ENCODE measurements at regions not wholly inside any gene's neighbourhood (a gene's known extent, or its start where the extent isn't known, plus 50 kb on each side); places are given as distances from the start of the nearest gene placed in this dataset.

DNA sequence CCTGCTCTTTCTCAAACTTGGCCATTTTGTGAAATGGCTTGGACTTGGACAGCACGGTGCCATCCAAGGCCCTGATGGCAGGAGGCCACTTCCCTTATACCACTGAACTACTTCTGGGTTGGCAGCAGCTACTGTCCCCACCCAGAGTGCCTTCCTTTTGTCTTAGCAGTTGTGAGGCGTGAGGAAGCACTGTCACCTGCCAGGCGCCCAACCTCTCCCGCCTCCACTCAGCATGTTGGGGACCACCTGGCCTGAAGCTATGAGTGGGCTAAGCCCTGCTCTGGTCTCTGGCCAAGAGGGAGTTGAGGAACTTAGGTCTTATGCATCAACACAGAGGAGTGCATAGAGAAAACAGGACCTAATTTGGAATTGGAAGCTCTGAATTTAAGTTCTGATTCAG, 276.0 kb downstream of the ENC1 start:
- Histone ChIP-seq H2AFZ (ENCODE audit: low read length) (no peak overlapping the region), H3K4me2 (ENCODE audit: low read depth, low read length, poor library complexity, severe bottlenecking) (no peak overlapping the region)

DNA sequence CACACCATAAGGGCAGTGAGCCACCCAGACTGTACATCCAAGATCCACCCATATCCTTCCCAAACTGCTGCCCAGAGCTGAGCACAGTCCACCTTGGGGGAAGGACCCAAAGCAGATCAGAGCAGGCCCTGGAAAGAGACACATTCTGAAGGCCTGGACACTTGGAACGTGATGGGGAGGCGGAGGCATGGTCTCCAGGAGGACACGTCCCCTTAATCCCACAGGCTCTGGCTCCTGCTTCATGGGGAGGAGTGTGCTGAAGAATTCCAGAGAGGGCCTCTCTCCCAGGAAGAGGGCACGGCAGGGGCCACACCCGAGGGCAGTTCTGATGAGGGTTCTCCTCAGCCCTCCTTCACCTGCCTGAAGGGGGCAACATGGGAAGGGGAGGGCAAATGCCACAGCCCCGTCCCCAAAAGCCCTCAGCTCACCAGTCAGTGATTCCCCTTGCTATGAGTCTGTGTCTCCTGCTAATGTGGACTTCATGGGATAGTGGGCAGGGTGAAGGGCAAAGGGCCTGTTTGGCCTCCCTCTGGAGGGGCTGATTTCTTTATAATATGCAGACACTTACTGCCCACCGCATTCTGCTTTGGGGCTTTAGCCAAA, 276.8 kb downstream of the ENC1 start:
- Histone ChIP-seq H3K9ac (ENCODE audit: low read depth, low read length, poor library complexity, severe bottlenecking) (no peak overlapping the region), H3K9me3 (ENCODE audit: insufficient read depth, low read depth, low read length) (no peaks in the 10 kb centered on the region)

More for the DNA sequence above, 276.0 kb downstream of the ENC1 start:
- TF ChIP-seq, protein P1, sequence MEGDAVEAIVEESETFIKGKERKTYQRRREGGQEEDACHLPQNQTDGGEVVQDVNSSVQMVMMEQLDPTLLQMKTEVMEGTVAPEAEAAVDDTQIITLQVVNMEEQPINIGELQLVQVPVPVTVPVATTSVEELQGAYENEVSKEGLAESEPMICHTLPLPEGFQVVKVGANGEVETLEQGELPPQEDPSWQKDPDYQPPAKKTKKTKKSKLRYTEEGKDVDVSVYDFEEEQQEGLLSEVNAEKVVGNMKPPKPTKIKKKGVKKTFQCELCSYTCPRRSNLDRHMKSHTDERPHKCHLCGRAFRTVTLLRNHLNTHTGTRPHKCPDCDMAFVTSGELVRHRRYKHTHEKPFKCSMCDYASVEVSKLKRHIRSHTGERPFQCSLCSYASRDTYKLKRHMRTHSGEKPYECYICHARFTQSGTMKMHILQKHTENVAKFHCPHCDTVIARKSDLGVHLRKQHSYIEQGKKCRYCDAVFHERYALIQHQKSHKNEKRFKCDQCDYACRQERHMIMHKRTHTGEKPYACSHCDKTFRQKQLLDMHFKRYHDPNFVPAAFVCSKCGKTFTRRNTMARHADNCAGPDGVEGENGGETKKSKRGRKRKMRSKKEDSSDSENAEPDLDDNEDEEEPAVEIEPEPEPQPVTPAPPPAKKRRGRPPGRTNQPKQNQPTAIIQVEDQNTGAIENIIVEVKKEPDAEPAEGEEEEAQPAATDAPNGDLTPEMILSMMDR (conservative IDR thresholded peaks at IDR 0.05; ENCODE audit: low read length): no peak
- TF ChIP-seq EZH2phosphoT487 (IDR thresholded peaks at IDR 0.05; ENCODE audit: borderline replicate concordance): no peak
- Histone ChIP-seq H4K20me1 (ENCODE audit: insufficient read depth, low read length, poor library complexity, severe bottlenecking) (no peaks in the 10 kb centered on the region), H3K27me3 (ENCODE audit: insufficient read depth, low read length, poor library complexity, severe bottlenecking) (no peaks in the 10 kb centered on the region), H3K4me1 (ENCODE audit: insufficient read depth, low read length, poor library complexity, severe bottlenecking) (no peaks in the 10 kb centered on the region), H3K9ac (ENCODE audit: low read depth, low read length, poor library complexity, severe bottlenecking) (no peak overlapping the region), H3K9me2 (replicated peaks; ENCODE audit: low read depth, low read length) (no peaks in the 10 kb centered on the region), H3F3A (ENCODE audit: low read depth) (no peaks in the 10 kb centered on the region), H3K79me2 (ENCODE audit: insufficient read depth, low read length) (no peaks in the 10 kb centered on the region), H3K4me3 (ENCODE audit: low read length, poor library complexity, severe bottlenecking) (no peak overlapping the region), H3K36me3 (ENCODE audit: insufficient read depth, low read length) (no peaks in the 10 kb centered on the region), H3K9me3 (ENCODE audit: insufficient read depth, low read depth, low read length) (no peaks in the 10 kb centered on the region)

DNA sequence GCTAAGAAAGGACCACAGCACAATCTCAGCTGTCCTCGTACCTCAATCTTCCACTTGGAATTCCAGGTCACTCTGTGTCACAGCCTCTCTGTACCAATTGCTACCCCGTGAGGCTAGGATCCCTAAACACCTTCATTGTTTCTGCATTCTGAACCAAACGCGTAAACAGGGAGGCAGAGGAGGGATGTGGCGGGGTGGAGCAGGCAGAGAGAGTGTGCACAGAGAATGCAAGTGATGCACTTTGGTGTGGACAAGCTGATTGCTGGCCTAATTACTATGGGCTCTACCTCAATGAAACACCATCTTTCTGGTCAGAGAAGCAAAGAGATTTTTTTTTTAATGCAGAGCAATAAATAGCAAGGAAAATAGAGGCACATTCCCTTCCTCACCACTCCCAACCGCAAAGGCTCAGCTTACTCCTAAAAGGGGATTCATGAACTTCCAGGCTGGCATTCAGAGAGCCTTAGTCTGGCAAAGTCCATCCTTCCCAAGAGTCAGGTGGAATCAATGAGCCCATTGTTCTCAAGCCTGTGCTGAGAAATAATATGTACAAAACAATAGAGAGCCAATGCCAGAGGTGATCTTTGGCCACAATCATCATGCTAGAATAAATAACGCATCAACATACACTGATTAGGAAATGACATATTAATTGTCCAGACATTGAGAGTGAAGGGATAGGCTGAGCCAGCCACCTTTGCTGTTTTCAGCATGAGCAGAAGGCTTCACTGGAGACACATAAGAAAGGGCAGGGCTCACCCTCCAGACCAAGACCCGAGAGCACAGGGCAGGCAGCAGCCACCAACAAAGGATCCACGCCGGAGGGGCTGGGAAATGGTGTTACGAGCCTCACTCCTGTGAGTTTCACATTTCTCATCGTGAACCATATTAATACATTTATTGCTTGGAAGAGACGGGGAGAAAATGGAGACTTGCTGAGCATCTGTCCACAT, 278.8 kb downstream of the ENC1 start:
- H3K79me2 ChIP-seq (ENCODE audit: insufficient read depth, low read length): no peaks in the 10 kb centered on the region
- H3K4me1 ChIP-seq (ENCODE audit: insufficient read depth, low read length, poor library complexity, severe bottlenecking): no peaks in the 10 kb centered on the region
- no peaks in the 10 kb centered on the region for H3K9me2 ChIP-seq (replicated peaks; ENCODE audit: low read depth, low read length)
- no peak overlapping the region for H3K4me2 ChIP-seq (ENCODE audit: low read depth, low read length, poor library complexity, severe bottlenecking)
- no peaks in the 10 kb centered on the region for H4K20me1 ChIP-seq (ENCODE audit: insufficient read depth, low read length, poor library complexity, severe bottlenecking)
- TF ChIP-seq EZH2phosphoT487 (IDR thresholded peaks at IDR 0.05; ENCODE audit: borderline replicate concordance): no peak
- TF ChIP-seq, protein P1 (conservative IDR thresholded peaks at IDR 0.05; ENCODE audit: low read length): no peak
- no peaks in the 10 kb centered on the region for H3K27me3 ChIP-seq (ENCODE audit: insufficient read depth, low read length, poor library complexity, severe bottlenecking)
- no peak overlapping the region for H3K4me3 ChIP-seq (ENCODE audit: low read length, poor library complexity, severe bottlenecking)
- no peaks in the 10 kb centered on the region for H3K36me3 ChIP-seq (ENCODE audit: insufficient read depth, low read length)
- H3F3A ChIP-seq (ENCODE audit: low read depth): no peaks in the 10 kb centered on the region
- no peaks in the 10 kb centered on the region for H3K9me3 ChIP-seq (ENCODE audit: insufficient read depth, low read depth, low read length)
- no peak overlapping the region for H3K9ac ChIP-seq (ENCODE audit: low read depth, low read length, poor library complexity, severe bottlenecking)
- H2AFZ ChIP-seq (ENCODE audit: low read length): no peak overlapping the region

More for the DNA sequence above, 276.8 kb downstream of the ENC1 start:
- H3K79me2 ChIP-seq (ENCODE audit: insufficient read depth, low read length): no peaks in the 10 kb centered on the region
- no peak overlapping the region for H3K4me3 ChIP-seq (ENCODE audit: low read length, poor library complexity, severe bottlenecking)
- H3F3A ChIP-seq (ENCODE audit: low read depth): no peaks in the 10 kb centered on the region
- H4K20me1 ChIP-seq (ENCODE audit: insufficient read depth, low read length, poor library complexity, severe bottlenecking): no peaks in the 10 kb centered on the region
- H3K4me1 ChIP-seq (ENCODE audit: insufficient read depth, low read length, poor library complexity, severe bottlenecking): no peaks in the 10 kb centered on the region
- H3K9me2 ChIP-seq (replicated peaks; ENCODE audit: low read depth, low read length): no peaks in the 10 kb centered on the region
- no peaks in the 10 kb centered on the region for H3K27me3 ChIP-seq (ENCODE audit: insufficient read depth, low read length, poor library complexity, severe bottlenecking)
- no peak for TF ChIP-seq EZH2phosphoT487 (IDR thresholded peaks at IDR 0.05; ENCODE audit: borderline replicate concordance)
- TF ChIP-seq, protein P1 (conservative IDR thresholded peaks at IDR 0.05; ENCODE audit: low read length): no peak
- no peaks in the 10 kb centered on the region for H3K36me3 ChIP-seq (ENCODE audit: insufficient read depth, low read length)
- no peak overlapping the region for H3K4me2 ChIP-seq (ENCODE audit: low read depth, low read length, poor library complexity, severe bottlenecking)
- no peak overlapping the region for H2AFZ ChIP-seq (ENCODE audit: low read length)

Data from Loucy (cell line).